ENCODE measurements at regions not wholly inside any gene's neighbourhood (a gene's known extent, or its start where the extent isn't known, plus 50 kb on each side); places are given as distances from the start of the nearest gene placed in this dataset.

DNA sequence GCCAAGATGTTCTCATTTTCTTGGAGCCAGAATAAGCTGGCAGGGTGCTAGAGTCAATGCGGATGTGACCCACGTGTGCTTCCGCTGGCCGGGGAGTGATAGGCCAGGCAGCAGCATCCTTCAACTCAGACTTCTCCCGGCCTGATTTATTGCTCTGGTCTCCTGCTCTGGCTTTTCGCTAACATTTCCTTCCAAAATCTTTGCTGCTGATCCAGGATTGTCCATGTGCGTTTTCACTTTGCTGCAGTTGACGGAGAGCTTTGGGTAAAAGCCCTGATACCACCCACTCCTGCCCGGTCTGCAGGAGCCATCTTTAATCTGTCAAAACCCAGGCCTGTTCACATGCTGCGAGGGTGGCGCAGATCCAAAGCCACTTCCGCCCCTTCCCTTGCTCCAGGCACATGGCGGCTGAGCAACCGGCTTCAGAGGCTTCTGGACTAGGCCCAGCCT lies 106.8 kb downstream of the CYP26A1 start:
- no peak for DNase-seq

DNA sequence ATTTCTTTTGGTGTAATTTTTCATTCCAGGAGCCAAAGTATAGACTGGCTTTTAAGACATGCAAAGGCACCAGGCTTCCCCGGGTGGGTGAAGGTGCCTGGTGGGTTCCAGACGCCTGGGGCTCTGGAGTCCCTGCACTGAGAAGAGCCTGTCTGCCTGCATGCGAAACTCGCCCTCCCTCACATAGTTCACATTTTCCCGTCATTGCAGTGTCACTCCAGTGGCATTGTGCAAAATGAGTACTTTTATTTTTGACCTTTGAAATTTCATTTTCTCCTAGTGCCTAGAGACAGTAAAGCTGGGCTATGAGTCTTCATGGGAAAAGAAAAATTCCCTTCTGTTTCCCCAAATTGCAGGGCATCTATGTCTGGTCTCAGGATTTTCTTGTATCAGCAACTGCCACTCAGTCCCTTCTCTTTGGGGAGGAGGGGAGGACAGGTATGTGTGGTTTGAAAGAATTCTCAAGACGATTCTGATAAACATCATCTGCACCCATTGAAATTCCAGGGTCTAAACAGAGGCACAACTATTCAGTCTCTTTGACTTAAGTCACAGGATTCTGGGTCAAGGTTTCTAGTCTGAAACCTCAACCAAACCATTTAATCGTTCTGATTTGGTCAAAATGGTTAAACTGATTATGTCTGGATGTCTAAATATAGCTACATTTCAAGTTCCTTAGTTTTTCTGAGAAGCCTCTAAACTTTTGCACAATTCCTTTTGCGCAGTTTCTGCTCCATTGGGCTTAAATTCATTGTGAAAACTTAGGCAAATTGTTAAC lies 107.8 kb downstream of the CYP26A1 start:
- no peak for DNase-seq

DNA sequence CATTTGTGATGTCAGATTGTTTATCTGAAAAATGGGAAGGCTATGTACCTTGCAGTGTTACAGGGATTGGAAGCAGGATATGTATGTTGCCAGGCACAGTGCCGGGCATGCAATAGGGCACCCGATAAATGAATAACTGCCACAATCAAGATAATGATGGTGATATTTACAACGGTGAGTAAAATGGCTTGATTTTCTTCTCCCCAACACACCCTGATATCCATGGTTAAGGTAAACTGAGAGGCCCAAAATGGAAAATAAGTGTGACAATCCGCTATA lies 108.3 kb downstream of the CYP26A1 start:
- DNase-seq = no peak

DNA sequence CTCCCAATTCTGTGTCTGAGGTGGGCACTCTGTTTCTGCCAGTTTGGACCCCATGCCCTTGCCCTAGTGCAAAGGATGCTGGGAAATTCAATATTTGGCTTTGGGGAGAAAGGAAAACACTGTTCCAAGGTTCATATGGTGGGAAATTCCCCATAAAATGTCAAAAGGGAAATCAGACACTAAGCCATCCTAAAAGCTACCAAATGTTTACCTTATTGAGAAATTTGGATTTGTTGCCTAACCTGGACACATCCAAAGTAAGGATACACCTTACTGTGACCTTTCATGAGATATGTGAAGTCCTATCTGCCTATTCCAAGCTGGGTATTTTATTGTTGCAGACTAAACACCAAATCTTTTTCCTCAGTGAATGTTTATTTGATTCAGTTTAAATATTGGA lies 109.1 kb downstream of the CYP26A1 start:
- DNase-seq = no peak

DNA sequence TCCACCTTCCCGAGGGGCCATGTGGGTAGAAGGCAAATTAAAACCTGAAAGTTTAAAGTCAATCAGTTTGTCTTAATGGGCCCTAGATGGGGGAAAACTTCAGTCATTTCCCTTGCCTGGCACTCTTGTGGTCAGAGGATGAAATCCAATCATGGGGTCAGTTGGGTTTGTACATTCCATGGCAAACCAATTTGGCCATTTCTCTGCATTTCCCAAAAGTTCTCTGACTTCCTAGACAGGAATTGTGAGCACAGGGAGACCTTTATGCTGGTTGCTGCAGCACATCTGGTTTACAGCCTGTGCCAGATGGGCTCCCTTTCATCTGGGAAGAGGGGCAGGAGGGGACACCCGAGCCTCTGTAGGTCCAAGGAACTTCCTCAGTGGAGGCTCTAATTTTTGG lies 113.0 kb downstream of the CYP26A1 start:
- DNase-seq = no peak

DNA sequence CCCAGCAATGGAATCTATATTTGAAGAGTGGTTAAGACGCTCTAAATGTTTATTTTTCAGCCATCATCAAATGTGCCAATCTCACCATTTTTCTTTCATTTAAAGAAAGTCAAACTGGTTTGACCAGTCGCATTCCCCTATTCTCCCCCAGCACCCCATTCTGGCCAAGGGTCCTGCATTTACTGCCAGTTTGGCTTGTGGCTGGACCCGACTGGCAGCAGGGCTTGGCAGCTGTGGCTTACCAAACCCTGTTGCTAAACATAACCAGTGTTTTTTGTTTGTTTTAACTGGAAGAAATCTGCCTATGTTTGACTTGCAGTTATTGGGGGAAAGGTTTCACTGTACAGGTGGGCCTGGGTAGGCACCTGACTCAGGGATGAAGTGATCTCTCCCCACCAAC lies 116.3 kb downstream of the CYP26A1 start:
- no peak for DNase-seq

DNA sequence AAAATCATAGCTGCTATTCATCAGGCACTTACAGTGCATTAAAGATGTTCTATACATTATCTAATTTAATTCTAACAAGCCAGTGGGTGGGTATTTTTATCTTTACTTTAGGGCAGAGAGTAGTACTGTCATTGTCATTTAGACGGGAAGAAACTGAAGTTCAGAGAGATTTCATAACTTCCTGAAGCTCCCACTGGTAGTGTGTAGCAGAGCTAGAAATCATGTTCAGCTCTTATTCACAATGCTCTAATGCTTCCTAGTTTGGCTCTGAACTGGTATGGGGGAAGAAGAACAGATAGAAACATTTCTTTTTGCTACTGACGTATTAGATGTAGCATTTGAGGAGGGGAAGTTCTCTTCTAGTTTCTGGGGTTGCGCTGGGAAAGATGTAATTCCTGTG lies 116.7 kb downstream of the CYP26A1 start:
- DNase-seq = no peak

DNA sequence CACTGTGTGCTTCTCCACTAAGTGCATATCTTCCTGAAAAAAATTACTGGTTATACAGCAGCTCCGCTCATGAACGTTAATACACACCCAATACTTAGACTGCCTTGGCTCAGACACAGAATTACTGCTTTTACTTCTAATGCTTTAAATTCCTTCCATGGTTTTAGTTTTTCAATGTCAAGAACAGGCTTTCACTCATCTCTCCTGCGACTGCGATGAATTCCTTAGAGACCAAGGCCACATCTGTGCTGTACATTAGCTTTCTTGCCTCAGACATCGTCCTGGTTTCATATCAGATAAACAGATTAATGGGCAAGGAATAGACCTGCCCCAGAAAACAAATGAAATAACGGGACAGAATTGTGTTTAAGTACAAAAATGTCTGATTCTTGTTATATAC lies 120.2 kb downstream of the CYP26A1 start:
- no peak for DNase-seq

DNA sequence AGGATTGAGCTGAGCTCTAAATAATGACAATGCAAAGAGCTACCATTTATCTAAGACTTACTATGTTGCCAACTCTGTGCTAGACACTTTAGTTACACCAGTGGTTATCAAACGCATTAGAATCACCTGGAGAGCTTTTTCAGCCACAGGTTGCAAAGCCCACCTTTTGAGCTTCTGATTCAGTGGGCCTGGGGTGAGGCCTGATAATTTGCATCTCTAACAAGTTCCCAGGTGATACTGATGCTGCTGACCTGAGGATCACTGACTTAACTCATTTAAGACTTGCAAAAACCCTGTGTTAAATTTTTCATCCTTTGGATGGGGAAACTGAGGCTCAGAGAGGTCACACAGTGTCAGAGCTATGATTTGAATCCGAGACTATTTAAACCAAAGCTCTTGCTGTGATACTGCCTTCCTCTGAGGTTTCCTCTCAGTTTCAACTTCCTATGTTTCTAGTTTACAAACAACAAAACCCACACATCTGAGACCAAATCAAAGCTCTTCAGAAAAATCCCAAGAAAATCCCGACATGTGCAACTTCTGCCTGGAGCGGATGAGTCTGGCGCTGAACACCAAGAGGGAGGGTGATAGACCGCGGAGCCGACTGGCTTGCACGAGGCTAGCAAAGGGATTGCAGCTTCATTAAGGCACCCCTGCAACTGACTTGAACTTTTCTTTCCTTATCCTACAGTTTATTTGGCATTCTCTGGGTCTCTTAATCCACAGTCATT lies 124.9 kb downstream of the CYP26A1 start:
- DNase-seq = no peak

DNA sequence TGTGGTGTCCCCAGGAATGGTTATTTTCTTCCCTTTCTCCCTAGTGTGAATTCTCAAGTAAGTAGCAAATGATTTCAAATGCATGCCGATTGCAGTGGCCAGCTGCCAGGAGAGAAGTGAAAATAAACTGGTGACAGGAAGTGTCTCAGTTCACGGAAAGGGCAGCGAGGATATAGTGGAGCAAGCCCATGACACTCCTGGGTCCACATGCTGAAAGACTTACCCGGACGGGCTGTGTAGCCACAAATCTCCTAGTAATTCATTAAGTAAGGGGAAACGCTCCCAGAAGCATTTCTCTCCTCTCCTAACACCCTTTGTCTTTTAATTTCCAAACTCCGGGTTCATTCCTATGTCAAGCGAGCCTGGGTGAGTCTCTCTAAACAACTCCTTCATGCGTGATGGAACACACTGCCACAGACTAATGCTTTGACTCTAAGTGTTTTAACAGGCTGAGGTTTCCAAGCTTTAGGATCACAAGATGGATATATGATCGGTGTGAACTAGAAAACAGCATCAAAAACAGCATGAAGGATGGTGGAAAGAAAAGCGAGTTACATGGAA lies 125.6 kb downstream of the CYP26A1 start:
- peak; percentile 27 for DNase-seq

DNA sequence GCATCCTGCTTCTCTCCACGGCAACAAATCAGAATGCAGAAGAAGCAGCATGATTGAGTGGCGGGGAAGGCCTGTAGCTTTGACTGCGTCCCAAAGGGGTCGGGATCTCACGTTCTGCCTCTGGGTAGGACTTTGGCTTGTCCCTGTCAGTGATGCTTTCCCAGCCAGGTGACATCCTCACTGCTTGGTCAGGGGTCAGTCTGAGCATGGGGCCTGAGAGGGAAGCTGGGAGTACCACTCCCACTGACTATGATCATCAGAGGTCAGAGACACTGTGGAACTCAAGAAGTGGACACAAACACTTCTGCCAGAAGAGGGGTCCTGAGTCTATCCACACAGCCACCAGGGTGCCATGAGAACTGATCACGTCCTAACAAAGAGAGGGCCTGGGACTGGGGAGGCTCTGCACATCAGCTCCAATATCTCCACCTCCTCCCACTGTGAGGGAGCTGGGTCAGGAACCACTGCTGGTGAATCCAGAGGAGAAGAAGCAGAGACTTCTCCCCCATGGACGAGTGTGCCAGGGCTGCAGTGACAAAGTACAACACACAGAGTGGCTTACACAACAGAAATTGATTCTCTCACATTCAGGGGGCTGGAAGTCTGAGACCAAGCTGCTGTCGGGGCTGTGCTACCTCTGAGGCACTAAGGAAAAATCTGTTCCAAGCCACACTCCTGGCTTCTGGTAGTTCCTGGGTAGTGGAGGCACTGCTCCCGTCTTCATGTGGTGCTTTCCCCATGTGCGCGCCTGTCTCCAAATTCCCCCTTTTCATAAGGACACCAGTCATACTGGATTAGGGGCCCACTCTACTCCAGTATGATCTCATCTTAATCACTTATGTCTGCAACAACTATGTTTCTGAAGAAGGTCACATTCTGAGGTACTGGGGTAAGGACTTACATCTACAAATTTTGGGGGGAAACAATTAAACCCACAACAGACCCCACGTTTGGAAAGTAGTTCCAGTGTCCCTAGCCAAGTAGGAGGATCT lies 131.1 kb downstream of the CYP26A1 start:
- DNase-seq = no peak

DNA sequence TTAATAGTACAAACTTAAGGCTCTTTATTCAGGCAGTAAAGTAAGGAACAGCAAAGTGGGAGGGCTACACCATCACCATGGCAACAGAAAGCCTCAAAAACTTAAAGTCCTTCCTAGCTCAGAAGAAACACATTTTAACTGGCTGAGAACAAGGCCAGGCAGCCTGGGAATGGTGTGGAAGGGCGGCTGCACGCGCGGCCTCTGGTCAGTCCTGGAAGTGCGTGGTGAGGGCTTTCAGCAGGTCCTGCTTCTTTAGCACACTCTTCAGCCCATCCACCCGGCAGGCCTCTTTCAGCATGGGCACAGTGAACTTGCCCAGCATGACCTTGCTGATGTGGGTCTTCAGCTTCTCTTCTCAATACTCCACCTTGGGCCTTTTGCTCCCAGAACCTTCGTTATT lies 133.0 kb downstream of the CYP26A1 start:
- no peak for DNase-seq

DNA sequence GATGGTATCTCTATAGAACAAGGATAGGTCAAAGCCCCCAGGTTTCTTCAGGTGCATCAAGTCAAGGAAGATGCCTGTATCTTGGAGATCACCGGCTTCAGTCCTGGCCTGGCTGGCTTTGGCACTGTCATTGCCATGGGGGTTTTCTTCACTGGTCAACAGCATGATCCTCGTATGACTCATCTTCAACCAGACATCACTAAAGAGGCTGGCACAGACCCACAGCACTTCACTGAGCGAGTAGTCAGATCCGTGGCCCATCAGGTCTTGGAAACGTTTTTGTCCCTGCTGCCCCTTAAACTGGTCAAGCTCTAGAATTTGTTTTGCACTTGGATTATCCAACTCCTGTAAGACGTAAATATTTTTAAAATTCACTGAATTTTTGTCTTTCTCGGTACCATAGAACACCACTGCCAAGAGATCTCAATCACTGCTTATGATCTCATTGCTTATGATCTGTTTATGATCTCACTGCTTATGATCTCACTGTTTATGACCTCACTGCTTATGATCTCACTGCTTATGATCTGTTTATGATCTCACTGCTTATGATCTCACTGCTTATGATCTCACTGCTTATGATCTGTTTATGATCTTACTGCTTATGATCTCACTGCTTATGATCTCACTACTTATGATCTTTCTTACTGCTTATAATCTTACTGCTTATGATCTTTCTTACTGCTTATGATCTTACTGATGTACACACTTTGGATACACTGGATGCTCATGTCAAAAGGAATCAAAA lies 135.2 kb downstream of the CYP26A1 start:
- DNase-seq = no peak

DNA sequence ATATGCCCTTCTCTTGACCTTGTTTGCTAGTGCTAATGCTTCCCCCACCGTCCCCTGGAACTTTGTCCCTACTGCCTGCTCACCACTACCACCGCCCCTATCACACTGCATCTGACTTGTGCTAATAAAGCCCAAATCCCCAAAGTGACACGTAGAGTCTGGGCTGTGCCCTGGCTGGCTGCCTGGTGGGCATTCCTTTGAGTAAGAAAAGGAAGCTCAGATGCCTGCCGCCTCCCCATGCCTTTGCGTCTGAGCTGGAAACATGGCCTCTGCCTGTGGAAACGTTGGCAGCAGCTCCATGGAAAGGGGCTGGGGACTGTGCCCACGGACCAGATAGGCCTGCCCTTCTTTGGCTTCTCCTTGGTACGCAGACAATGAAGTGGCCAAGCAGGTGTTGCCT lies 138.3 kb downstream of the CYP26A1 start:
- DNase-seq = no peak

DNA sequence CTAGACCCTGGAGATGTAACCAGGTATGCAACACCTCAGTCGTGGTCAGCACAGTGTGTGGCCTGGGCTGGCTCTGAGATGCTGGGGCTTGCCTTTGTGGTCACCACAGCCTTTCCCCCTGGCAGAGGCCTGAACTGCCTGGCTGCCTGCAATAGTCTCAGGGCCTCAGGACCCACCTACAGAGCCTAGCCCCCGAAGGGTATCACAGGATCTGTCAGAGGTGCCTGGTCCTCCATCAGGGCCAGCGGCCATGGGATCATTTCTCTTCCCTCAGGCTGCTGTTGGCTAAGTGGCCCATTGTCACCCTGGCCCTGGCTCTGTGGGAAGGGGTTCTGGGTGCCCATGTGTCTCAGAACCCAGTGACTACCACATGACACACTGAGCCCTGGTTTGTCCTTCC lies 141.6 kb downstream of the CYP26A1 start:
- no peak for DNase-seq

DNA sequence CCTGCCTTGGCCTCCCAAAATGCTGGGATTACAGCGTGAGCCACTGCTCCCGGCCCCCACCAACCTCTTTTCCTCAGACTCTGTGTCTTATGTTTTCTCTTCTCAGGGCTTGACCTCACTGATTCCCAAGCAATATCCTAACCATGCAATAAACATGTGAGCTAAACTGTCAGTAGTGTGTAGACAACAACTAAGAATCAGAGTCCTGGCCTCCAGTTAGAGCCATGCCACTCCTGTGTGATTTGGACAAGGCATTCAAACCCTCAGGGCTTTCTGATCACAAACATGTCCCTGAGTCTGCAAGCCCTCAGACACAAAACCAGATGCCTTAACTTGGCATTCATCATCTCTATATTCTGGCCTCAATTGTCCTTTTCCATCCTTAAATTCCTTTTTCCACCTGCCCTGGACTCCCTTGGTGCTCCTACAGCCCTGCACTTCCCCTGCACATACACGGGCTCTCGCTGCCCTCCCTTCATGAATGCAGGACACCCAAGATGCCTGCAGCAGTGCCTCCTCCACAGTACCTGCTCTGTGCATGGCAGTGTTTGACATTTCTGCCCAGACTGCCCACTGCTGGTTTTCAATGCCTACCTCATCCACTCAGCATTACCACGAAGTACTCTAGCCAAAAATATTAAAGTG lies 142.8 kb downstream of the CYP26A1 start:
- no peak for DNase-seq

DNA sequence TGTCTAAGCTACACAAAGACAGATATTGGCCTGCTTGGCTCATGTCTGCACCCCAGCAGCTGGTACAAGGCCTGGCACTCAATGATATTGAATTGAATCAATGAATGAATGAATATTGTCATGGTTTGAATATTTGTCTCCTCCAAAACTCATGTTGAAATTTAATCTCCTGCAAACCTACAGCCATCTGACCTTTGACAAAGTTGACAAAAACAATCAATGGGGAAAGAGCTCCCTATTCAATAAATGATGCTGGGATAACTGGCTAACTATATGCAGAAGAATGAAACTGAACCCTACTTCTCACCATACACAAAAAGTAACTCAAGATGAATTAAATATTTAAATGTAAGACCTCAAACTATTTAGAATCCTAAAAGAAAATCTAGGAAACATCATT lies 144.7 kb downstream of the CYP26A1 start:
- DNase-seq = no peak

DNA sequence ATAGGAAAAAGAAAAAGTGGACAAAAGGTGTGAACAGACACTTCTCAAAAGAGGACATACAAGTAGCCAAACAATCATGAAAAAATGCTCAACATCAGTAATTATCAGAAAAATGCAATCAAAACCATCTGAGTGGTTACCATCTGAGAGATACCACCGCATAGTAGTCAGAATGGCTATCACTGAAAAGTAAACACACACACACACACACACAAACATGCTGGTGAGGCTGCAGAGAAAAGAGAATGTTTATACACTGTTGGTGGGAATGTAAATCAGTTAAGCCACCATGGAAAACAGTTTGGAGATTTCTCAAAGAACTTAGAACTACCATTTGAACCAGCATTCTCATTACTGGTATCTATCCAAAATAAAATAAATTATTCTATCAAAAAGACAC lies 145.7 kb downstream of the CYP26A1 start:
- DNase-seq = no peak

DNA sequence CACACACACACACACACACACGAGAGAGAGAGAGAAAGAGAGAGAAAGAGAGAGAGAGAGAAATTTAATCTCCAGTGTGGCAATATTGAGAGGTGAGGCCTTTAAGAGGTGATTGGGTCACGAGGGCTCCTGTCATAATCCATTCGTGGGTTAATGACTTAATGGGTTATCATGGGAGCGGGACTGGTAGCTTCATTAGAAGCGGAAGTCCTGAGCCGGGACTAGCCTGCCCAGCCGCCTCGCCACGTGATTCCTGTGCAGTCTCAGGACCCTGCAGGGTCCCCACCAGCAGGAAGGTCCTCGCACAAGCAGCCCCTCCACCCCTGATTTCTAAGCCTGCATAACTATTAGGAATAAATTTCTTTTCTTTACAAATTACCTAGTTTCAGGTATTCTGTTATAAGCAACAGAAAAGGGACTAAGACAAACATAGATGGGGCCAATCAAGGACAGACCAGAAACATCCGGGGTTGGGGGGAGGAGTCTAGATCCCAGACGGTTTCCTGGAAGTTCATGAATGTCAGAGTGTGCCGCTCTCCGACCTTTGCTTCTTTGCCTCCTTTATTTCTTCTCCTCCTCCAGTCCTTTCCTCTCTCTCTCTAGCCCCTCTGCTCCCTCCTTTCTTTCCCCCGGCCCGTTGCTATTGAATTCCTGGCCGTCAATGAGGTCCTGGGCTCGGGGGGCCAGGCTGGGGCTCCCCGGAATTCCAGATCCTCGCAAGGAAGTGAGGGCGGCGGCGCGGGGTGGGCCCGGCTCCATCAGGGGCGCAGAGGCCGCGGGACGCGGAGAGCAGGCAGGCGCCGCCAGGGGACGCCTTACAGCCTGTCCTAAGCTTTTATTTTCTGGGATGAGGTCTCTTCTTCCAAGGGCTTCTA lies 146.8 kb downstream of the CYP26A1 start:
- DNase-seq = no peak

DNA sequence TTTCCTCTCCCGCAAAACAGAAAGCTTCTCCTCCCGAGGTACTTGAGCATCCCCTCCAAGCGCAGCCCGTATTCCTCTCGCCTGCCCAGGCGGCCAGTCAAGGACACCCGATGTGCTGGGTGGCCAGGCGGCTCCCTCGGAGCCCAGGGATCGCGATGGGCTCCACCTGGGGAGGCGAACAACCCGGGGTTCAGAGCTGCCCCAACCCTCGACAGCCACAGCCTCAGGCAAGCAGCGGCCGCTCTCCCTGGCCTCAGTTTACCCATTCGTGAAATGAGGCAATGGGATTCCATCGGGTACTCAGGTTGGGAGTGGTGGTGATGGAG lies 147.4 kb downstream of the CYP26A1 start:
- DNase-seq = no peak

DNA sequence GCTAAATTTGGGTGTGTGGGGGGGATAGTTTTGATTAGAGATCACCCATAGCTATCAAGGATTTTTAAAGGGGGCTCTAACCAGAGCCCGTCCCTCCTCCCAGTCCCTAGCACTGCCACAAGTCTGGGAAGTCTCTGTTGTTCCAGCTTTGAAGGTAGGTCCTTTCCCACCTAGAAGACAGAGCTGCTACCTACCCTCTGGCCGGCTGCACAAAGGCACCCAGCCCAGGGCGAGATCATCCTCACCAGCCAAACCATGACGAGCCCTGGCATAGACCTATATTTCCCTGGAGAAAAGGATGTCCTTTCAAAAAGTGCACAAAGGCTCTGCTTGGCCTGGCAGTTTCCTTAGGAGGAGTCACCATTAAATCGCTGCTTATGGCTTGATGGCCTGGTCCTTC lies 147.8 kb downstream of the CYP26A1 start:
- no peak for DNase-seq

Measured in CD4-positive, alpha-beta T cell treated with Interferon gamma for 1 hour (primary cell).